MM.1S (cell line): ENCODE measurements at regions not wholly inside any gene's neighbourhood (a gene's known extent, or its start where the extent isn't known, plus 50 kb on each side); places are given as distances from the start of the nearest gene placed in this dataset.

Source experiments
- EZH2 ChIP-seq: fragments of 300-600 bp; sonication (generic); optimal IDR thresholded peaks from 2 replicates; pipeline ENCODE3; 2017; ENCODE audit warnings: low read depth, mild to moderate bottlenecking, antibody characterized with exemption, low read length, mixed read lengths
- EZH2phosphoT487 ChIP-seq: fragments of 300-600 bp; sonication (generic); IDR thresholded peaks from 2 replicates; pipeline ENCODE4 v1.6.1; 2018; ENCODE audit warnings: antibody characterized with exemption, low read length
- TF ChIP-seq, protein P1 (sequence below): fragments of 300-600 bp; sonication (generic); IDR thresholded peaks from 2 replicates; pipeline ENCODE4 v1.5.1; 2016; ENCODE audit warnings: antibody characterized with exemption, low read length, mixed read lengths

DNA sequence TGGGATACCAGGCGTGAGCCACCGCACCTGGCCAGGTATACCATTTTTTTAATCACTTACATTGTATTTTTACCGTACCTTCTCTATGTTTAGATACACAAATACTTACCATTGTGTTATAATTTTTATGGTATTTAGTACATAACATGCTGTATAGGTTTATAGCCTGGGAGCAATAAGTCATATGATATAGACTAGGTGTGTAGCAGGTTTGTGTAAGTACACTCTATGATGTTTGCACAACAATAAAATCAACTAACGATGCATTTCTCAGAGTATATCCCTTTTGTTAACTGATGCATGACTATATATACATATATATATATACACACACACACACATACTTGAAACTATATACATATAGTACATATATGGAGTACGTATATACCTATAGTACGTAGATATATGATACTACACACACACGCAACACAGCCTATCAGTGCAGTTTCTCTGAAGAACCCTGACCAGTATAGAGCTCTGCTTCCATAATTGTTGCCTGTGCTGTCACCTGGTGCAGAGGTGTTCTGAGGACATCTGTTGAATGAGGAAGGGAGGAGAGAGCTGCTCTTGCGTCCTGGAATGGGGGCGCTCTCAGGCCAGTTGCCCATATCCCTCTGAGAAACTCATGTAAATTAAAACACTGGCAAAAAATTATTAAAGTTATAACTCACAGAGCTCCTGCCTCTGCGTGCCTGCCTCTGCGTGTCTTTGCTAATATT lies 315.3 kb downstream of the FGFR2 start:
- TF ChIP-seq EZH2phosphoT487 (no peak), EZH2 (no peak)
- TF ChIP-seq, protein P1, sequence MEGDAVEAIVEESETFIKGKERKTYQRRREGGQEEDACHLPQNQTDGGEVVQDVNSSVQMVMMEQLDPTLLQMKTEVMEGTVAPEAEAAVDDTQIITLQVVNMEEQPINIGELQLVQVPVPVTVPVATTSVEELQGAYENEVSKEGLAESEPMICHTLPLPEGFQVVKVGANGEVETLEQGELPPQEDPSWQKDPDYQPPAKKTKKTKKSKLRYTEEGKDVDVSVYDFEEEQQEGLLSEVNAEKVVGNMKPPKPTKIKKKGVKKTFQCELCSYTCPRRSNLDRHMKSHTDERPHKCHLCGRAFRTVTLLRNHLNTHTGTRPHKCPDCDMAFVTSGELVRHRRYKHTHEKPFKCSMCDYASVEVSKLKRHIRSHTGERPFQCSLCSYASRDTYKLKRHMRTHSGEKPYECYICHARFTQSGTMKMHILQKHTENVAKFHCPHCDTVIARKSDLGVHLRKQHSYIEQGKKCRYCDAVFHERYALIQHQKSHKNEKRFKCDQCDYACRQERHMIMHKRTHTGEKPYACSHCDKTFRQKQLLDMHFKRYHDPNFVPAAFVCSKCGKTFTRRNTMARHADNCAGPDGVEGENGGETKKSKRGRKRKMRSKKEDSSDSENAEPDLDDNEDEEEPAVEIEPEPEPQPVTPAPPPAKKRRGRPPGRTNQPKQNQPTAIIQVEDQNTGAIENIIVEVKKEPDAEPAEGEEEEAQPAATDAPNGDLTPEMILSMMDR, result no peak
